ENCODE measurements at regions not wholly inside any gene's neighbourhood (a gene's known extent, or its start where the extent isn't known, plus 50 kb on each side); places are given as distances from the start of the nearest gene placed in this dataset.

DNA sequence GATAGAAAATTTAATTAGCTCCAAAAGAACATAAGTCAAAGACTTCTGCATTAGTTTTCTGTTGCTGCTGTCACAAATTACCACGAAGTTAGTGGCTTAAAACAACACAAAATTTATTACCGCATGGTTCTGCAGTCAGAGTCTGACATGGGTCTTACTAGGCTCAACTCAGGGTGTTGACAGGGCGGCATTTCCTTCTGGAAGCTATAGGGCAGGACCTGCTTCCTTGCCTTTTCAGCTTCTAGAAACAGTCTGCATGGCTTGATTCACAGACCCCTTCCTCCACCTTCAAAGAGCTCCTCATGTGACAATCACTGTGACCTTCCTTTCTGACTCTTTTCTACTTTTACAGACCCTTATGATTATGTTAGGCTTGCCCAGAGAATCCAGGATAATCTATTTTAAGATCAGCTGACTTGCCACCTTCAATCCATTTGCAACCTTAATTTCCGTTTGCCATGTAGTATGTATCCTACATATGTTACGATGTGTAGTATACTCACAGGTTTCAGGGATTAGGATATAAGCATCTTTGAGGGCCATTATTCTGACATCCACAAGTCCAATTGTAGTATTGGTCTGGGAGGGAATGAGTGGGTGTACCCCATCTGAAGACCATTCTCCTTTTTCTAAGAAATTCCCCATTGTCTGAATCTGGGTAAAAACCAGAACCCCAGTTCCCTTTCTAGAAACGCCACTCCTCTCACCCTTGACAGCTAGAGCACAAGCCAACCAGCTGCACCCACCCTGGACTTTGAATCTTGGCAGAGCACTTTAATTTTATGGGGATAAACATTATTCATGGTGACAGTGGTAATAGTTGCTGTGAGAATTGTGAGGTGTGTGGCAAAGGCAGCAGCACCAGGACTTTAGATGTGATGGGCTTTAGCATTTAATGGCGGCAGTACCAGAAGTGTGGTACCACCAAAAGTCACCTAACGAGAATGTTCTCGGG is 265.5 kb downstream of the KCNJ2 start (continued):
- TF ChIP-seq RBBP5 (IDR thresholded peaks at IDR 0.05; ENCODE audit: borderline replicate concordance, low read depth, low read length) (no peak), RFX5 (IDR thresholded peaks at IDR 0.05; ENCODE audit: borderline replicate concordance, low read depth, low read length) (no peak), JUND (IDR thresholded peaks at IDR 0.05; ENCODE audit: low read length) (no peak), CBX5 (IDR thresholded peaks at IDR 0.05; ENCODE audit: low read depth, low read length) (no peak), CHD2 (IDR thresholded peaks at IDR 0.05; ENCODE audit: low read length) (no peak), HDAC2 (IDR thresholded peaks at IDR 0.05; ENCODE audit: borderline replicate concordance in 1 of 2, low read depth in 2 of 2, low read length in 2 of 2) (no peak)
- TF ChIP-seq, protein P1, sequence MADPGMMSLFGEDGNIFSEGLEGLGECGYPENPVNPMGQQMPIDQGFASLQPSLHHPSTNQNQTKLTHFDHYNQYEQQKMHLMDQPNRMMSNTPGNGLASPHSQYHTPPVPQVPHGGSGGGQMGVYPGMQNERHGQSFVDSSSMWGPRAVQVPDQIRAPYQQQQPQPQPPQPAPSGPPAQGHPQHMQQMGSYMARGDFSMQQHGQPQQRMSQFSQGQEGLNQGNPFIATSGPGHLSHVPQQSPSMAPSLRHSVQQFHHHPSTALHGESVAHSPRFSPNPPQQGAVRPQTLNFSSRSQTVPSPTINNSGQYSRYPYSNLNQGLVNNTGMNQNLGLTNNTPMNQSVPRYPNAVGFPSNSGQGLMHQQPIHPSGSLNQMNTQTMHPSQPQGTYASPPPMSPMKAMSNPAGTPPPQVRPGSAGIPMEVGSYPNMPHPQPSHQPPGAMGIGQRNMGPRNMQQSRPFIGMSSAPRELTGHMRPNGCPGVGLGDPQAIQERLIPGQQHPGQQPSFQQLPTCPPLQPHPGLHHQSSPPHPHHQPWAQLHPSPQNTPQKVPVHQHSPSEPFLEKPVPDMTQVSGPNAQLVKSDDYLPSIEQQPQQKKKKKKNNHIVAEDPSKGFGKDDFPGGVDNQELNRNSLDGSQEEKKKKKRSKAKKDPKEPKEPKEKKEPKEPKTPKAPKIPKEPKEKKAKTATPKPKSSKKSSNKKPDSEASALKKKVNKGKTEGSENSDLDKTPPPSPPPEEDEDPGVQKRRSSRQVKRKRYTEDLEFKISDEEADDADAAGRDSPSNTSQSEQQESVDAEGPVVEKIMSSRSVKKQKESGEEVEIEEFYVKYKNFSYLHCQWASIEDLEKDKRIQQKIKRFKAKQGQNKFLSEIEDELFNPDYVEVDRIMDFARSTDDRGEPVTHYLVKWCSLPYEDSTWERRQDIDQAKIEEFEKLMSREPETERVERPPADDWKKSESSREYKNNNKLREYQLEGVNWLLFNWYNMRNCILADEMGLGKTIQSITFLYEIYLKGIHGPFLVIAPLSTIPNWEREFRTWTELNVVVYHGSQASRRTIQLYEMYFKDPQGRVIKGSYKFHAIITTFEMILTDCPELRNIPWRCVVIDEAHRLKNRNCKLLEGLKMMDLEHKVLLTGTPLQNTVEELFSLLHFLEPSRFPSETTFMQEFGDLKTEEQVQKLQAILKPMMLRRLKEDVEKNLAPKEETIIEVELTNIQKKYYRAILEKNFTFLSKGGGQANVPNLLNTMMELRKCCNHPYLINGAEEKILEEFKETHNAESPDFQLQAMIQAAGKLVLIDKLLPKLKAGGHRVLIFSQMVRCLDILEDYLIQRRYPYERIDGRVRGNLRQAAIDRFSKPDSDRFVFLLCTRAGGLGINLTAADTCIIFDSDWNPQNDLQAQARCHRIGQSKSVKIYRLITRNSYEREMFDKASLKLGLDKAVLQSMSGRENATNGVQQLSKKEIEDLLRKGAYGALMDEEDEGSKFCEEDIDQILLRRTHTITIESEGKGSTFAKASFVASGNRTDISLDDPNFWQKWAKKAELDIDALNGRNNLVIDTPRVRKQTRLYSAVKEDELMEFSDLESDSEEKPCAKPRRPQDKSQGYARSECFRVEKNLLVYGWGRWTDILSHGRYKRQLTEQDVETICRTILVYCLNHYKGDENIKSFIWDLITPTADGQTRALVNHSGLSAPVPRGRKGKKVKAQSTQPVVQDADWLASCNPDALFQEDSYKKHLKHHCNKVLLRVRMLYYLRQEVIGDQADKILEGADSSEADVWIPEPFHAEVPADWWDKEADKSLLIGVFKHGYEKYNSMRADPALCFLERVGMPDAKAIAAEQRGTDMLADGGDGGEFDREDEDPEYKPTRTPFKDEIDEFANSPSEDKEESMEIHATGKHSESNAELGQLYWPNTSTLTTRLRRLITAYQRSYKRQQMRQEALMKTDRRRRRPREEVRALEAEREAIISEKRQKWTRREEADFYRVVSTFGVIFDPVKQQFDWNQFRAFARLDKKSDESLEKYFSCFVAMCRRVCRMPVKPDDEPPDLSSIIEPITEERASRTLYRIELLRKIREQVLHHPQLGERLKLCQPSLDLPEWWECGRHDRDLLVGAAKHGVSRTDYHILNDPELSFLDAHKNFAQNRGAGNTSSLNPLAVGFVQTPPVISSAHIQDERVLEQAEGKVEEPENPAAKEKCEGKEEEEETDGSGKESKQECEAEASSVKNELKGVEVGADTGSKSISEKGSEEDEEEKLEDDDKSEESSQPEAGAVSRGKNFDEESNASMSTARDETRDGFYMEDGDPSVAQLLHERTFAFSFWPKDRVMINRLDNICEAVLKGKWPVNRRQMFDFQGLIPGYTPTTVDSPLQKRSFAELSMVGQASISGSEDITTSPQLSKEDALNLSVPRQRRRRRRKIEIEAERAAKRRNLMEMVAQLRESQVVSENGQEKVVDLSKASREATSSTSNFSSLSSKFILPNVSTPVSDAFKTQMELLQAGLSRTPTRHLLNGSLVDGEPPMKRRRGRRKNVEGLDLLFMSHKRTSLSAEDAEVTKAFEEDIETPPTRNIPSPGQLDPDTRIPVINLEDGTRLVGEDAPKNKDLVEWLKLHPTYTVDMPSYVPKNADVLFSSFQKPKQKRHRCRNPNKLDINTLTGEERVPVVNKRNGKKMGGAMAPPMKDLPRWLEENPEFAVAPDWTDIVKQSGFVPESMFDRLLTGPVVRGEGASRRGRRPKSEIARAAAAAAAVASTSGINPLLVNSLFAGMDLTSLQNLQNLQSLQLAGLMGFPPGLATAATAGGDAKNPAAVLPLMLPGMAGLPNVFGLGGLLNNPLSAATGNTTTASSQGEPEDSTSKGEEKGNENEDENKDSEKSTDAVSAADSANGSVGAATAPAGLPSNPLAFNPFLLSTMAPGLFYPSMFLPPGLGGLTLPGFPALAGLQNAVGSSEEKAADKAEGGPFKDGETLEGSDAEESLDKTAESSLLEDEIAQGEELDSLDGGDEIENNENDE (IDR thresholded peaks at IDR 0.05; ENCODE audit: insufficient replicate concordance, low read length) = no peak
